Fibroblast of upper back skin (primary cell): ENCODE measurements at regions not wholly inside any gene's neighbourhood (a gene's known extent, or its start where the extent isn't known, plus 50 kb on each side); places are given as distances from the start of the nearest gene placed in this dataset.
"Not testable (repeated sequence)": the region's sequence is repeated elsewhere in the genome, so short reads cannot be mapped to it uniquely, and the experiment has no call there.

ENCODE experiments used
- DNase-seq: peaks from one replicate; pipeline ENCODE4 v3.0.0-alpha.2; 2013

DNA sequence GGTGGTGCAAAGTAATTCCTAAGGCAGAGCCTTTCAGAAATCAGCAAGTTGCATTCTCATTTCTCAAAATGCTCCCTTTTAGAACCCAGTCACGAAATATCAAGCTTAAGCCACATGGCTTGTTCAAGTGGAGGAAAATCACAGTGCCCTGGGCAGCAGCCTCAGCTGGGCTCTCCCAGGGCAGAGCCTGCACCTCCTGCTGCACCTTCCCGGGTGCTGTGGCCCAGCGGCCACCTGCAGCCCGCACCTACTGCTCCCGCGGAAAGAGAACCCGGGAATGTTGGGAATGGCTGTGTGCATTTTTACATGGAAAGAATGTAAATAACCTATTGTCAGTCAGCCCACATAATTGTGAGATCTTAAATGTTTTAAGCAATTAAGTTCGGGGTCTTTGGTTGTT lies 396.5 kb upstream of the VSTM2A start:
- no peak for DNase-seq

DNA sequence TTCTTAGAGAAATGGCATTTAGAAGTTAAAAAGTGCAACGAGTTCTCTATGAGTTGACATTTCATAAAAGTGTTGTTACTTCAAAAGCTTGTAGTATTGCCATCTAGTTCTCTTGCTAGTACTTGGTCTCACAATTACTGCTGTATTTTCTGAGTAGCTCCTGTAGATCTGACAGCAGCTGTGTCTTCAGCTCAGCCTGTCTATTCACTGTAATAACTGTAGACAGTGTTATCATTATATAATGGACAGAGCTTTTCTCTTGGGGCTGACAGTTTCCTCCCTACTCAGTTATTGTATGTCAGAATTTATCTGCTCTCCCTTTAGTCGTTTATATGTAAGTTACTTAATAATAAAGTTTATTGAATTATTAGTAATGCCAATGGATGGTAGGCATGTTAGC lies 388.7 kb upstream of the VSTM2A start:
- DNase-seq, result no peak

DNA sequence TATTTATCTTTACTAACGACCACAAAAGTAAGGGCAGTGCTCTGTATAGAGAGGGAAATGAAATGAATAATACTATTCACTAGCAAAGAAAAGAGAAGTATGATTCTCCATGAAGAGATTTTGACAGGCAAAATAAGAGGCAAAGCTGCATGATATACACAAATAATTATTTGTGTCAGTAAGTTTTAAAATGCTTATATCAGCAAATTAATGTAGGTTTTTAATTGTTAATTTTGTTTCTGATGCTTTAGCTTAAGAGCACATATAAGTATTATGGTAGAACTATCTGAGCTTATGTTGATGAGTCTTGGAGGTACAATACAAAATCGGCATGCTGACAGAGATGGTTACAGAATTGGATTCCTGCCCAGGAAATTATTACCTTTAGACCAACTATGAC lies 383.1 kb upstream of the VSTM2A start:
- no peak for DNase-seq

DNA sequence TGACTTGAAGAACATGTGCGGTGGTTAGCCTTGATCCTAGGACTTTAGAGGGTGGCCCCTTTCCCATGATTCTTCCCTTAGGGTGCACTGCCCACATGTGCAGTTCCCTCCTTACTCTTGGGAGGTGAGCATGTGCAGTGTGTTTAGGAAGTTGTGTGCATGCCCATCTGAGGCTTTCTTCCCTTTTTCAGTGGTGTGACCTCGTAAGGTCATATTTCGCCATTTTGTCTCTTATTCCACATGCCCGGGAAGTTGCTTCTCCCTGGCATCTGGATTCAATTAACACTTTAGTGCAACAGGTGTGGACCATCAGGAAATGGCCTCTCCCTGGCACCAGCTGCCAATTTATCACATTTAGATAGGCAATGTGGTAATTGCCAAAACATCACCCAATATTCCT lies 380.6 kb upstream of the VSTM2A start:
- no peak for DNase-seq

DNA sequence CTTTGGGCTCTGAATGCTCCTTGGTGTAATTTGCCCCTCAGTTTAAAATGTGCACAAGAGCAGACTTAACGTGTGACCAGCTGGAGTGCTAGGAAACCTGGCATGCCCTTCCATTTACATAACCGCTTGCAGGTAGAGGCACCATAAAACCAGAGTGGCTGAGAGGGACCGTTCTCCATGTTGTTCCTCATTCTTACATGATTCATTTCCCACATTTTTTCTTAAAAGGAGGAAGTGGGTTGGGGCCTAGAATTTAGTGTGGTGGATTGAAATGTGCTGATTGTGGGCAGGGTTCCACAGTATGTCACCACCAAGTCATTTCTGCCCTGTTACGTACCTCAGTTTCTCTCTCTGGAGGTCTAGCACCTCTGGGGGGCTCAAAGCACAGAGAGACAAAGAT lies 375.8 kb upstream of the VSTM2A start:
- DNase-seq, result no peak

DNA sequence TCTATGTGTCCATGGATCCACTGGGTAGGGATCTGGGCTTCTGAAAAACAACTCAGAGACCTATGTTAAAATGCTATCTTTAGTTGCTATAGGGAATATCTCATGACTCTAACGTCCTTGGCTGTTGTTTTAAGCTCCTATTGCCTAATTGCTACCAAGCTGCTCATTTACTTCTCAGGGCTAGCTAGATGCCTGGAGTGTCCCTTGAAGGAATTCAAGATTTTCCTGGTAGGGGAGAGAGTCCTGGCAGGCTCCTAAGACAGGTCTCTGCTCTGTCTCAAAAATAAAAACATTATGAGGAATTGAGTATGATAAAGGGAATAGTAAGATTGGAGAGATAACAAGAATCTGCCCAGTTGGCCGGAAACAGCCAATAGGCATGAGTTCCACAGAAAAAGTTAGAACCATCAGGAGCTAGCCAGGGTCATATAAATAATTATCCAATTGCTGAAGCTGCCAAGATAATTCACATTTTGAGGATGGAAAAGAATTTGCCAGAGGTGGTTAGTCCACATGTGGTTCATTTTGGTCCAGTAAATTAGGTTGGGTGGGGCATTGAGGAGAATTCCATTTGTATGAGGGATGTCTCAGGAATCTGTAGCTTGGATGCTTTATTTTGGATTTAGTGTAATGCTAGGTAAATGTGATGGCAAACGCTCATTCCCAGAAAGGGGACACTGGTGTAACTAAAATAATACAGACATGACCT lies 362.7 kb upstream of the VSTM2A start:
- DNase-seq, result no peak

DNA sequence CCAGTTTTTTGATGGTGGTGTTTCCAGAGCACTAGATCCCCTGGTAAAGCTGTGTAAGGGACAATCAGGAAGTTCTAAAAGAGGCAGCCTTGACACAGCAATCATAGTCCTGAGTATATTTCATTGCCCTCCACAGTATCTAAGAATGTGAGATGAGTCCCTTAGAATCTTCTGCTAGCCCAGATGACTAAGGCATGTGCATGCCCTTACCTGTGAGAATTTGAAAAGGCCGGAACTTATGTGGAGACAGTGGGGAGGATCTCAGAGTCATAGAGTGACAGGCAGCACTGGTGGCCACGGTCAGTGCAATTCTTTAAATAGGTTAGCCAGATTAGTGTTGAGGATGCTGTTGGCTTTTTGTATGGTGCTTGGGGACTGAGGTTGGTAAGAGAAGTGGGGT lies 361.4 kb upstream of the VSTM2A start:
- DNase-seq, result no peak

DNA sequence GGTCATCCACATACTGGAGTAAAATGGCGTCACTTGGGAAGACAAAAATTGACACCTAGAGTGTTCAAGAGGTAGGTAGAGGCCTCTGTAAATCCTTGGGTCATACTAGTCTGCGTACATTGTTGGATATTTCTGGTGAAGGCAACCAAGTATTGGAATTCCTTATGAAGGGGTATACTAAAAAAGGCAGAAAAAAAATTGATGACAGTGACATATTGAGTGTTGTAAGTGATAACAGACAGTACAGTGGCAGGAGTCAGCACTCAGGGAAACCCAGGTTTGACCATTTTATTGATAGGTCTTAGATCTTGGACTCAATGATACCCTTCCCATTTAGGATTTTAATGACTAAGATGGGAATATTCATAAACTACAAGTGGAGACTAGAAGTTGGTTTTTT lies 359.1 kb upstream of the VSTM2A start:
- no peak for DNase-seq

DNA sequence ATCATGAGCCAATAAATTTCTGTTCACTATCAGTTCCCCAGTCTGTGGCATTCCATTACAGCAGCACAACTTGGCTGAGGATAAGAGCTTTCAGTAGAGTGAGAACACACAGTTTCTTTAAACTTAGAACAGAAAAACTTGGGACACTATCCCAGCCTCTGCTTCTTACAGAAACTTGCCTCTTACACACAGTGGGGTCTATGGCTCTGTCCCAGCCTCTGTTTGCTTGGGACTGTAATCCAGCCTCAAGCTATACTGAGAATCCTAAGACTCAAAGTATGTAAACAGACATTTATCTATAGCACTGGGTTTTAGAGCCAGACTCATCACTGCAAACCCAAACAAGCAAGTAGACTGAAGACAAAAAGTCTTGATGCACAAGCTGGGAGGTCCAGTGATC lies 355.8 kb upstream of the VSTM2A start:
- no peak for DNase-seq

DNA sequence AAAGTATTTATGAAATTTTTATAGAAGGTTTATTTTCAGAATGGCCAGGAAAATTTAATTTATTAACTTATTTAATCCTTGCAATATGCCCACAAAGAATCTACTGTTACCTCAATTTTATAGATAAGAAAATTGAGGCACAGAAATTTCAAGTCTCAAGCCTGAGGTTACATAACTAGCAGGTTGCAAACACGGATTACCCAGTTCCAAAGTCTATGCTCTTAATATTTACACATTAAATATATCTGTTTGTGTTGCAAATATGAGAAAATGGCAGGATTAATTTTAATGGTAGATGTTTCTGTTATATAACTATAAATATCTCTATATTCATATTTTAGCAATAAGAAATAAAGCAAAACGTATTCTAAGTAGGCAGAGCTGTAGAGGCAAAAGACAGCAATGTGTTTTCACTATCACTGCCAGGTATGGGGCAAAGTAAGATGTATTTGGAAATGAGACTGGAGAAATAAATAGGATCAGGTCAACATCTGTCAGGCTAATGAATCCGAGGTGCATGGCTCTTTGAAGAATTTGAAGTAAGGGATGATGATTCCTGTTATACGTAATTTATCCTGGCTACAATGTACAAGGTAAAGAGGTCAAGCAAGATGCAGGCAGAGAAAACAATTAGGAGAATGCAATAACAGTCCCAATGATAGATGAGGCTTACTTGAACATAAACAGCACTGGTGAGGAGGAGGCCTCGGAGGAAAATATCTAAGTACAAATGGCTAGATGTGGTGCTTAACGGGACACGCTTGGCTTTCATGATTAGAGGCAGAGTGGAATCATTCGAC lies 354.1 kb upstream of the VSTM2A start:
- no peak for DNase-seq

DNA sequence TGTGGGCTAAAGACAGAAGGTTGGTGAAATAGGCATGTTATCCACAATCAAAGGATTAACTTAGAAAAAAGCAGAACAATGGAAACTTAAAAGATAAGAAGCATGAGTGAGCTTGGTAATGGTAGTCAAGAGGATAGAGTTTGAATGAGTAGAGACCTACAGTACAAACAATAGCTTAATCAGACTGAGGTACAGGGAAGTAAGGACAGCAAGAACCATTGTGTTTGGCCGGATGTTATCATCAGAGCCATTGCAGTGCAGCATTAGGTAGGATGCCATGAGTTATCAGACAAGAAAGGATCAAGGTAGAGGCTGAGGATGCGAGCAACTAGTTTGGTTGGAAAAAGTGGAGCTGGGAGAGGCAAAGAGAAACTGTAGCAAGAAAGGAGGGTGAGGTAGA lies 353.3 kb upstream of the VSTM2A start:
- DNase-seq, result no peak

DNA sequence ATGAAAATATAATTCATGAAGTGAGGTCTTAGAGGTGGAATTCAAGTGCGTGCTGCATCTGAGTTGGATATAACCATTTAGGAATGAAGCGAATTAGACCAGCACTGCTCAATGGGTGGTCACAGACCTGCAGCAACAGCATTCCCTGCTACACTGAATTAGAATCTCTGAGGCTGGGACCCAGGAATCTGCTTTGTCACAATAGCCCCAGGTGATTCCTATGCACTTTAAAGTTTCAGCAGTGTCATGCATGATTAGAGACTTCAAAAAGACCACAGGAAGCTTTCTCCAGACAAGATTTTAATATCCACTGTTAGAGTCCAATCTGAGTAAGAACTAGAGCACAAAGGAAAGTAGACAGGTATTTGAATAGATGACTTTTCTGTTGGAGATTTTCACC lies 352.8 kb upstream of the VSTM2A start:
- no peak for DNase-seq

DNA sequence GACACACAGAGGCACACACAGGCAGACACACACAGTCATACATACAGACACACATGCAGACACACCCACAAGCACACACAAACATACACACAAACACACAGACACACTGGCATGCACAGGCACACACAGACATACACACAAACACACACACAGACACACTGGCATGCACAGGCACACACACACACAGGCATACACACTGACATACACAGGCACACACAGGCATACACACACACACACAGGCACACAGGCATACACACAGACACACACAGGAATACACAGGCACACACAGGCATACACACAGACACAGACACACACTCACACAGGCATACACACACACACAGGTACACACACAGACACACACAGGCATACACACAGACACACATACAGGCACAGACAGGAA lies 340.7 kb upstream of the VSTM2A start:
- DNase-seq, result no peak

DNA sequence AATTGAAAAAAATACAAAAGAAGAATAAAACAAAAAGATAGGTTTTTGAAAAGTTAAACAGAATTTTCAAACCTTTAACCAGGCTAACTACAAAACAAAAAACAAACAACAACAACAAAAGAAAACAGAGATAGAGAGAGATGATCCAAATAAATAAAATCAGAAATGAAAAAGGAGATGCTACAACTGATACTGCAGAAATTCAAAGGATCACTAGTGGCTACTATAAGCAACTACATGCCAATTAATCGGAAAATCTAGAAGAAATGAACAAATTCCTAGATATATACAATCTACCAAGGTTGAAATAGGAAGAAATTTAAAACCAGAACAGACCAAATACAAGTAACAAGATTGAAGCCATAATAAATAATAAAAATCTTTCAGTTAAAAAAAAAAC lies 326.8 kb upstream of the VSTM2A start:
- DNase-seq, result no peak

DNA sequence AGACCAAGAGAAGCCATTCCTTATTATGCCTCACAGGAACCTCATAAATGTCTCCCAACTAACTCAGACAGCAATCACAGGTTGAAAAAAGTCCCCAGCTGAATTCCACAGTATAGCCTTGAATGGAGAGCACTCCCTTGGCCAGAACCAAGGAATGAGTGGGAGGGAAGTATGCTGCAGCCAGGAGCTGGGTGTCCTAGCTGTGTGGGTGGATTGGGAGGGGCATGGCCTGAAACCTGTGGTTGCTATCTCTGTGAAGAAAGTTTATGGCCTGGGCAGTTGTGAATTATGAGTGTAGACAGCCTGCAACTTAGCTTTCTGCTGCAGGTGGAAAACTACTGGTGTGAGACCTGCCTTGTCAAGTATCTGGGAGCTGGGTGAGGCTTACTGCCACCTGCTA lies 316.1 kb upstream of the VSTM2A start:
- DNase-seq, result not testable (repeated sequence)

DNA sequence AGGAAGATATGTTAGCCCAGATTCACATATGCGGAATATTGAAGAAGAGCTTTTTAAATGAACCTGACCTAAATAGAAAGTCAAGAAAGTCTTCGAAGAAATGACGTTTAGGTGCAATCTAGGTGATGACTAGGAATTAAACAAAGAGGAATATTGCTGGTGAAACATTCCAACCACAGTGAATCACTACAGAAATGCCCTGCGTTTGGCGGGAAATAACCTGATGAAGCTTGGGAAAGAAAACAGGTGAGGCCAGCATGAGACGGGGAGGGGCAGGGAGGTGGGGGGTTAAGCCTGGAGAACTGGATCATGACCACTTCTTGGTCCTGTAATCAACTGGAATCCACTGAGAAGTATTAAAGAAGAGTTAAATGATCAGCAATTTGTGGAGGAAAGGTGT lies 299.4 kb upstream of the VSTM2A start:
- no peak for DNase-seq

DNA sequence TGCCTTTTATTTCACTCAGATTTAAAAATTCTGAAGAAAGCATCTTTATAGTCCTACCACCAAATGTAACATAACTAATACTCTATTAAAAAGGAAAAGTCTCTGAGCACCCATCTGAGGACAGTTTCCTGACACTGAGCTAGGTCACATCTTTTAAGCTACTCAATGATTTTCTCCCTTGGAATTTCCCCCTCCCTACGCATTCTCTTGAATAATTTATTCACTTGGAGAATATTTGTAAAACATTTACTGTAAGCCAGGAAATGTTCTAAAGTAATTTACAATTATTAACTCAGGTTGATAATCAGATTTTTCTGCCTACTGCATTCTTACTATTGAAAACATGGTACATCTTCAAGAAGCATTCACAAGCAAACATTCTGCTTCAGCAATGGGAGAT lies 297.2 kb upstream of the VSTM2A start:
- DNase-seq, result no peak

DNA sequence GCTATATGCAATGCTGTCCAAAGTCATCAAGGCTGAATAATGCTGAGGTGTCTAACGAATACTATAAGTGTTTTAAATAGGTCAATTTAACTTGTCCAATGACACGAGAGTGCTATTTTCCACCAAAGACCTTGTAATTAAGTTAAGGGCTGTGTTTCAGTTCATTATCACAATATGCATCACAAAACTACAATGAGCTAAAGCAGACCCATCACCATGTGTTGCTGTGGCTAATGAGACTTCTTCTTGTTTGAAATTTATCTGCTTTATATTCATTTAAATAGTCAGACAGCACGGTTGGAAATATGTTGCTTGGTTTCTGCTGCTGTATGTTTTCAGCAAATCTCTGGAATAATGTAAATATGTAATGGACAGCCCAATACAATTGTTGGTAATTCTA lies 292.5 kb upstream of the VSTM2A start:
- no peak for DNase-seq

DNA sequence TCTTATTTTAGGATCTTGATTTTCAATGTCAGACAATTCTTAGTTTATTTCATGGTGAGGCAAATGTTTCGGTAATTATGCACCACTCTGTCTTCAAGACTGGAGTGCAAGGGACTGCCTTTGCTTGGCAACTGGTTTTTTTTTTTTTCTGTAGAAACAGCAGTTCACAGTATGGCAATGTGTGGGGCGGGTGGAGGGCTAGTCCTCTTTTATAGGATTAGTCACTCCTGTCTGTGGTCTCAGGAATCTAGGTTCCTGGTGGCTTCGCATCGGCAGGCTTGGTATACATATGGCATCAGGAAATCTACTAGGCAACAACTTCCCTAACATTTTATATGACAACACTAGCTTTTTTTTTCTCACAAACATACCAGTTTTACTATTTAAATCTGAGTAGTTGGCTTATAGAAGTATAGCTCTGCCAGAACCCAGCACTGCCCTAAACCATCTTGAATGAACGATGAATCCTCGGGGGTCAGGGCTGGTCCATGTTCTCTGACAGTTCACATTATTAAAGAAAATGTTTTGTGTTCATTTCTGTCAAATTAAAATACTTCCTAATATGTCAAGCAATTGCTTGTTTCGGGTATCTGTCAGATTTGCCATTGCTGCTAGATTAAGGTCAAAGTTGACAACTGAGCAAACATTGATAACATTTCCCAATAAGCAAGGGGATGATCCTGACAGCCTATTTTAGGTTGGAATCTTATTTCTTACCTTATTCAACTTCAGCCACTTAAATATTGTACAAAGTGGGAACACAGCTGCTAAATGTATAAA lies 289.7 kb upstream of the VSTM2A start:
- DNase-seq, result no peak

DNA sequence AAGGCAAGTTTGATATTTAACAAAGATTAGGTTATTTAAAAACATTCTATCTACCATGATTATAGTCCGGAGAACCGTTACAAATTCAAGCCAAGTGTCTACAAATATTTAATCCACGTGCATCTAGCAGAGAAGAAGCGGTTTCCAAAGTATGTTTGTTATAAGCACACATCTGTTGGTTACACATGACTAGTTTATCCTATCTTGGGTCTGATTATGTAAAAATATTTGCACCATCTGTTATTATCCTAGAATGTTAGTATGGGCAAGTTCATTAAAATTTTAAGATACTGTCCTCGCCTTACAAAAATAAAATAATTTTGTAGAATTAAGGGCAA lies 289.2 kb upstream of the VSTM2A start:
- DNase-seq, result no peak

DNA sequence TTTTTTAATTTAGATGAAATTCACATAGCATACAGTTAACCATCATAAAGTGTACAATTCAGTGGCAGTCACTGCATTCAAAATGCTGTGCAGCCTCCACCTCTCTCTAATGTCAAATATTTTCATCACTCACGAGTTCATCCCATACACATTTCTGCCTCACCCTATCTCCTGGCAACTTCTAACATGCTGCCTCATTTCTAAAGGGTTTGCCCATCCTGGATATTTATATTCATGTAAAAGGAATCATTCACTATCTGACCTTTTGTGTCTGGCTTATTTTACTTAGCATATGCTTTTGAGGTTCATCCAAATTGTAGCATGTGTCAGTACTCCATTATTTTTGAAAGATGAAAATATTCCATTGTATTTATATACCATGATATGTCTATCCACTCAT lies 286.9 kb upstream of the VSTM2A start:
- no peak for DNase-seq

DNA sequence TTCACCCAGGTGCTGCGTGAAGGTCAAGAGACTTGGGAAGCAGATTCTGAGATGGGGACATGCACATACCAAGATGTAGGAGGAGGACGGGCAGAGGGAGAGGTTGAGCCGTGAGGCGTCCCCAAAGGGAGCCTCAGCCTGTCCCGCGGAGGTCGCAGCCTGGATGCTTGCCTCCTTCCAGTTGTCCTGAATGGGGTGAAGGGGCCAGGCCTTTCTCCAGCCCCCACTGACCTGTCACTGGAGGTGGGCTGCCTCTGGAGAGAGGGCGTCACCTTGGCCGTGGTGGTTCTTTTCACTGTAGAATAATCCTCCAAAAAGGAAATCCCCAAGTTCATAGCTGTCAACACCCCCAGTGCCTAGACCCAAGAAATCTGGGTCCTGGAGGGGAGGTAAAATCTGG lies 283.0 kb upstream of the VSTM2A start:
- DNase-seq, result no peak

DNA sequence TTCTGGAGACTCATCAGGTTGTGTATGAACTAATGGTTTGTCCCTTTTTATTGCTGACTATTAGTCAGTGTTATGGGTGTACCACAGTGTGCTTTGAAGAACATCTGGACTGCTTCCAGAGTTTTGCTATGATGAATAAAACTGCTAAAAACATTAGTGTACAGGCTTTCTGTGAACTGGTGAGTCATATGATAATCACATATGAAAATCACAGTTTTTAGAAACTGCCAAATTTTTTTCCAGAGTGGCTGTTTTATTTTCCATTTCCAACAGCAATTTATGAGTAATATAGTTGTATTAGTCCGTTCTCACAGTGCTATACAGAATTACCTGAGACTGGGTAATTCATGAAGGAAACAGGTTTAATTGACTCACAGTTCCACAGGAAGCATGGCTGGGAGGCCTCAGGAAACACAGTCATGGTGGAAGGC lies 281.2 kb upstream of the VSTM2A start:
- peak; percentile 18 for DNase-seq

DNA sequence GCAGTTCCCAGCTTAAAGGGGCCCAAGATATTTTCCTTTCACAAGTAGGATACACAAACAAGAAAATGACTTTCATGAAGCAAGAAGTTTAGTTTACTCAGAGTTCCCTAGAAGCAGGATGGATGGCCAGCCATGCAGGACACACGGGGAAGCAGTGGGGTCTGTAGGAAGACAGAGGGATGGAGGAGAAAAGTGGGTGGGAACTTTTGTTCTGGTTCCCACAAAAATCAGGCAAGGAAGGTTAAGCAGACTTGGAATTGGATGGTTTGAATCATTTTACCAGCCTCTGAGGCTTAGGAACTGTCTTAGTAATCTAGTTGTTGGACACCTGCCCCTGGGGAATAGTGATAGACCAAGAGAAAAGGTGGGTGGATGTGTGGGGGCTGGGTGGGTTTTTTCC lies 263.3 kb upstream of the VSTM2A start:
- no peak for DNase-seq
